Trophoblast cell (in vitro differentiated cells and primary cell): ENCODE measurements at regions not wholly inside any gene's neighbourhood (a gene's known extent, or its start where the extent isn't known, plus 50 kb on each side); places are given as distances from the start of the nearest gene placed in this dataset.

ENCODE experiments used
- DNase-seq, 2 donors: peaks; one replicate each; pipeline ENCODE4 v3.0.0-alpha.2; 2016
- H2AFZ ChIP-seq: 2 replicates; pipeline ENCODE4 v1.6.1; 2013; ENCODE audit warnings: low read length, moderate library complexity, mild to moderate bottlenecking; ENCODE audit not compliant: insufficient read depth, poor library complexity
- H2AK5ac ChIP-seq: 2 replicates; pipeline ENCODE4 v1.6.1; 2013; ENCODE audit warnings: mild to moderate bottlenecking, low read length
- H2BK120ac ChIP-seq: 2 replicates; pipeline ENCODE4 v1.6.1; 2013; ENCODE audit warnings: low read length, mild to moderate bottlenecking, moderate library complexity; ENCODE audit not compliant: insufficient read depth, poor library complexity
- H2BK12ac ChIP-seq: 2 replicates; pipeline ENCODE4 v1.6.1; 2013; ENCODE audit warnings: mild to moderate bottlenecking, low read length, moderate library complexity
- H2BK5ac ChIP-seq: 2 replicates; pipeline ENCODE4 v1.6.1; 2013; ENCODE audit warnings: low read length, low read depth, moderate library complexity, mild to moderate bottlenecking; ENCODE audit not compliant: poor library complexity
- H3K14ac ChIP-seq: 2 replicates; pipeline ENCODE4 v1.6.1; 2013; ENCODE audit warnings: mild to moderate bottlenecking, low read length
- H3K18ac ChIP-seq: 2 replicates; pipeline ENCODE4 v1.6.1; 2013; ENCODE audit warnings: mild to moderate bottlenecking, low read length
- H3K23ac ChIP-seq: 2 replicates; pipeline ENCODE4 v1.6.1; 2013; ENCODE audit warnings: low read length
- H3K27ac ChIP-seq: 2 replicates; pipeline ENCODE4 v1.5.1; 2013; ENCODE audit warnings: low read depth, mild to moderate bottlenecking, inconsistent platforms, low read length, moderate library complexity
- H3K27me3 ChIP-seq: 2 replicates; pipeline ENCODE4 v1.6.1; 2013; ENCODE audit warnings: inconsistent platforms, mild to moderate bottlenecking, low read length, moderate library complexity; ENCODE audit not compliant: insufficient read depth
- H3K36me3 ChIP-seq, 2 experiments: 1 replicate in 1 of 2; 2 replicates in 1 of 2; pipeline ENCODE4 v1.6.1; 2013; ENCODE audit warnings: low read length in 2 of 2, mild to moderate bottlenecking in 2 of 2, moderate library complexity in 1 of 2; ENCODE audit not compliant: insufficient read depth in 2 of 2, control insufficient read depth in 1 of 2
- H3K4ac ChIP-seq: 2 replicates; pipeline ENCODE4 v1.6.1; 2013; ENCODE audit warnings: low read depth, mild to moderate bottlenecking, low read length, moderate library complexity
- H3K4me1 ChIP-seq, 2 experiments: 1 replicate in 1 of 2; 2 replicates in 1 of 2; pipeline ENCODE4 v1.6.1; 2013; ENCODE audit warnings: low read length in 2 of 2, mild to moderate bottlenecking in 2 of 2, moderate library complexity in 1 of 2; ENCODE audit not compliant: insufficient read depth in 2 of 2, control insufficient read depth in 1 of 2
- H3K4me2 ChIP-seq: 2 replicates; pipeline ENCODE4 v1.6.1; 2013; ENCODE audit warnings: inconsistent platforms, mild to moderate bottlenecking, low read length, moderate library complexity
- H3K4me3 ChIP-seq: 2 replicates; pipeline ENCODE4 v1.5.1; 2013; ENCODE audit warnings: mild to moderate bottlenecking, low read depth, low read length, inconsistent platforms
- H3K79me1 ChIP-seq: one replicate; pipeline ENCODE4 v1.6.1; 2013; ENCODE audit warnings: low read length
- H3K79me2 ChIP-seq: 2 replicates; pipeline ENCODE4 v1.6.1; 2013; ENCODE audit warnings: low read length, mild to moderate bottlenecking; ENCODE audit not compliant: control insufficient read depth, insufficient read depth, poor library complexity
- H3K9ac ChIP-seq: 2 replicates; pipeline ENCODE4 v1.6.1; 2013; ENCODE audit warnings: mild to moderate bottlenecking, low read length
- H3K9me3 ChIP-seq: 2 replicates; pipeline ENCODE4 v1.6.1; 2013; ENCODE audit warnings: low read depth, mild to moderate bottlenecking, control low read depth, inconsistent platforms, low read length; ENCODE audit not compliant: insufficient read depth
- H4K12ac ChIP-seq: 2 replicates; pipeline ENCODE4 v1.6.1; 2013; ENCODE audit warnings: low read depth, mild to moderate bottlenecking, low read length, moderate library complexity
- H4K8ac ChIP-seq: 2 replicates; pipeline ENCODE4 v1.6.1; 2013; ENCODE audit warnings: low read depth, mild to moderate bottlenecking, low read length, moderate library complexity
- H4K91ac ChIP-seq: one replicate; pipeline ENCODE4 v1.6.1; 2013; ENCODE audit warnings: low read depth, mild to moderate bottlenecking, low read length, moderate library complexity
- WGBS: extraction: QIAGEN DNeasy Blood & Tissue Kit; methylation state at CpG from one replicate; pipeline ENCODE4 v1.1.7; 2013; ENCODE audit warnings: missing lambda C conversion rate; ENCODE audit not compliant: insufficient read length, insufficient coverage; ENCODE audit errors: extremely low coverage; 5-methylcytosine and 5-hydroxymethylcytosine counted together

GRCh38 chr7:13386741-13387140 lies 602.7 kb downstream of the ETV1 start:
- Histone ChIP-seq H4K8ac (no peak overlapping the region), H3K9me3 (no peaks in the 10 kb centered on the region), H3K79me2 (no peaks in the 10 kb centered on the region), H2AFZ (no peak overlapping the region), H3K18ac (no peak overlapping the region), H2AK5ac (no peak overlapping the region), H3K4me2 (no peak overlapping the region), H3K4ac (no peak overlapping the region), H3K23ac (no peak overlapping the region), H3K4me1 (no peaks in the 10 kb centered on the region), H2BK5ac (no peak overlapping the region), H2BK120ac (no peak overlapping the region), H3K27me3 (no peaks in the 10 kb centered on the region), H4K91ac (no peak overlapping the region), H3K27ac (no peak overlapping the region), H2BK12ac (no peak overlapping the region), H3K9ac (no peak overlapping the region), H4K12ac (no peak overlapping the region), H3K14ac (no peak overlapping the region), H3K4me3 (no peak overlapping the region), H3K36me3 (no peaks in the 10 kb centered on the region), H3K79me1 (no peaks in the 10 kb centered on the region)
- no CpG with 5 or more reads among the region's 1 CpG for WGBS
- no peak for DNase-seq

DNA sequence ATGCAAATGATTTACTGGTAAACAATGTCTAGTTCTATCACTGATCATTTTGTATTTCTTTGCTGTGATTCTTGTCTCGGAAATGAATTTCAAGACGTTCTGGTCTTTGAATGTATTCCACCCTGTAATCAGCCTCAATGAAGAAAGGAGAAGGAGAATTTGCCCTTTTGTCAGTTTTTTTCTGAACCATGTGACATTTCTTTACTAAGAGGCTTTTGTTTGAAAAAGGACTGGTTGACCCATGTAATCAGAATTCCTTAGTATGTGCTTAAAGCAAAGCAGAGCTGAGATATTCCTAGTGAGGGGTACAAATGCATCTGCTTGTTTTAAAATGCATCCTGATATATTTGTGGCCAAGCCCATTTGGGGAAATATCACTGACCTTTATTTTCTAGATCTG lies 581.6 kb downstream of the ETV1 start:
- WGBS = no CpG with 5 or more reads among the region's 2 CpGs
- Histone ChIP-seq H3K36me3 (no peaks in the 10 kb centered on the region), H4K91ac (no peak overlapping the region), H3K27ac (no peak overlapping the region), H4K12ac (no peak overlapping the region), H2BK5ac (no peak overlapping the region), H3K4me1 (no peaks in the 10 kb centered on the region), H3K9ac (no peak overlapping the region), H3K27me3 (no peaks in the 10 kb centered on the region), H3K4me3 (no peak overlapping the region), H3K14ac (no peak overlapping the region), H3K18ac (no peak overlapping the region), H2AK5ac (no peak overlapping the region), H3K23ac (no peak overlapping the region), H4K8ac (no peak overlapping the region), H3K4me2 (no peak overlapping the region), H2AFZ (no peak overlapping the region), H2BK120ac (no peak overlapping the region), H3K4ac (no peak overlapping the region), H3K79me1 (no peaks in the 10 kb centered on the region), H3K79me2 (no peaks in the 10 kb centered on the region), H3K9me3 (no peaks in the 10 kb centered on the region), H2BK12ac (no peak overlapping the region)
- DNase-seq = no peak

DNA sequence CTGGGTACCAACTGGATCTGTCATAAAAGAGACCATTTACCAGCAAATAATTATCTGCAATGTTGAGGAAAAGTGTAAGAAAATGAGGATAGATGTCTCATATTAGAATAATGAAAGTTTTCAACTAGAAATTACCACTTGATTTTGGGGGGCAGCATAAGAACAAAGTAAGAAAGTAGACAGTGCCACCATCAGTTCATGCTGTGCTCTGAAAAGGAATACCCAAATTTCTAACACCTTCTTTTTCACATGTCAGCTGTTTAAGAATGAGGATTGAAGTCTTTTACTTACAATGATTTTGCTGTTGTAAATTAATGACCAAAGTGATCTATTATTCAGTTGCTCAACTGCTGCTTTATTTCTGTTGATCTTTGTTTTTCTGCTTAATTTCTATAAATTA lies 578.3 kb downstream of the ETV1 start:
- no peak overlapping the region for H3K23ac ChIP-seq

GRCh38 chr7:13411636-13412035 lies 577.8 kb downstream of the ETV1 start:
- no peak overlapping the region for H2AK5ac ChIP-seq

More for the DNA sequence above, 578.3 kb downstream of the ETV1 start:
- no peaks in the 10 kb centered on the region for H3K9me3 ChIP-seq
- no peak overlapping the region for H3K18ac ChIP-seq
- no peaks in the 10 kb centered on the region for H3K4me1 ChIP-seq
- H3K4ac ChIP-seq = no peak overlapping the region
- DNase-seq = no peak
- H3K14ac ChIP-seq = no peak overlapping the region
- H2AK5ac ChIP-seq = no peak overlapping the region
- no peak overlapping the region for H2BK12ac ChIP-seq
- H2AFZ ChIP-seq = no peak overlapping the region
- no peak overlapping the region for H3K27ac ChIP-seq
- H3K79me1 ChIP-seq = no peaks in the 10 kb centered on the region
- no peak overlapping the region for H3K9ac ChIP-seq
- no peaks in the 10 kb centered on the region for H3K36me3 ChIP-seq
- H2BK120ac ChIP-seq = no peak overlapping the region
- no peak overlapping the region for H4K91ac ChIP-seq
- no peak overlapping the region for H4K12ac ChIP-seq
- H3K79me2 ChIP-seq = no peaks in the 10 kb centered on the region
- H3K27me3 ChIP-seq = no peaks in the 10 kb centered on the region
- no peak overlapping the region for H3K4me2 ChIP-seq
- no peak overlapping the region for H4K8ac ChIP-seq
- no peak overlapping the region for H2BK5ac ChIP-seq
- no peak overlapping the region for H3K4me3 ChIP-seq

DNA sequence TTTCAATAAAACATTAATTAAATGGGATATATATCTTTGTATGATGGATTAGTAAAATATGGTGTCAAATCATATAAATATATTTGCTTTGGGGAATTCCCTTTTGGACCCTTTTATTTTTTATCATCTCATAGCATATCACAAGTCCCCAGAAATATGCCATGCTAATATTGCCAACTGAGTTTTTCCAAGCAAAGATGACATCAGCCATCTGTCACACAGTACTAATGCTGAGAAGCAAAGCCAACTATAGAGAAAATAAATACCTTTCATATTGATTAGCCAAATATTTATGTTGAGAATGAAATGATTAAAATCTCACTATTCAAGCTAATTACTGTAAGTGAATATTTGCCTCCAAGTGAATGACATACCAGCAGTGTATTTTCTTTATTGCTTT lies 575.3 kb downstream of the ETV1 start:
- no peaks in the 10 kb centered on the region for H3K79me2 ChIP-seq
- H3K4me3 ChIP-seq = no peak overlapping the region
- H3K4me2 ChIP-seq = no peak overlapping the region
- H4K91ac ChIP-seq = no peak overlapping the region
- no peaks in the 10 kb centered on the region for H3K79me1 ChIP-seq
- no peaks in the 10 kb centered on the region for H3K9me3 ChIP-seq
- no peak overlapping the region for H2BK12ac ChIP-seq
- no peak overlapping the region for H2BK120ac ChIP-seq
- DNase-seq = no peak
- no peak overlapping the region for H4K12ac ChIP-seq
- no peaks in the 10 kb centered on the region for H3K27me3 ChIP-seq
- H2BK5ac ChIP-seq = no peak overlapping the region
- no peaks in the 10 kb centered on the region for H3K4me1 ChIP-seq
- no peak overlapping the region for H2AK5ac ChIP-seq
- H3K4ac ChIP-seq = no peak overlapping the region
- H3K14ac ChIP-seq = no peak overlapping the region
- no peak overlapping the region for H3K27ac ChIP-seq
- H3K18ac ChIP-seq = no peak overlapping the region
- no peak overlapping the region for H3K9ac ChIP-seq
- H2AFZ ChIP-seq = no peak overlapping the region
- no peak overlapping the region for H4K8ac ChIP-seq
- no peak overlapping the region for H3K23ac ChIP-seq
- no peaks in the 10 kb centered on the region for H3K36me3 ChIP-seq

More at GRCh38 chr7:13411636-13412035, 577.8 kb downstream of the ETV1 start:
- Histone ChIP-seq H3K4me1 (no peaks in the 10 kb centered on the region), H4K91ac (no peak overlapping the region), H3K18ac (no peak overlapping the region), H3K9me3 (no peaks in the 10 kb centered on the region), H3K79me2 (no peaks in the 10 kb centered on the region), H3K27me3 (no peaks in the 10 kb centered on the region), H2BK12ac (no peak overlapping the region), H2BK5ac (no peak overlapping the region), H3K4ac (no peak overlapping the region), H3K27ac (no peak overlapping the region), H3K23ac (no peak overlapping the region), H3K9ac (no peak overlapping the region), H2AFZ (no peak overlapping the region), H3K36me3 (no peaks in the 10 kb centered on the region), H2BK120ac (no peak overlapping the region), H3K79me1 (no peaks in the 10 kb centered on the region), H4K12ac (no peak overlapping the region), H3K4me3 (no peak overlapping the region), H4K8ac (no peak overlapping the region), H3K4me2 (no peak overlapping the region), H3K14ac (no peak overlapping the region)
- DNase-seq = no peak
- no CpG with 5 or more reads among the region's 3 CpGs for WGBS
